Panc1 (cell line): ENCODE measurements at regions not wholly inside any gene's neighbourhood (a gene's known extent, or its start where the extent isn't known, plus 50 kb on each side); places are given as distances from the start of the nearest gene placed in this dataset.

Source experiments
- ATAC-seq: fragments of 200-7000 bp; cut with Tn5 transposase; 2 replicates; pipeline ENCODE4 v1.9.1; 2020; ENCODE audit warnings: mild to moderate bottlenecking, moderate library complexity
- BruUV-seq: library from RNA; stranded (reverse); fragments of 400-500 nt; replicated peaks from 2 replicates; lab custom pipeline; 2021; lab: Mats Ljungman, UMichigan
- CTCF ChIA-PET: fragments of 300-600 bp; sonication (Branson Sonifier 250); formaldehyde crosslinking; loops from one replicate; lab custom pipeline; 2022; ENCODE audit warnings: antibody characterized with exemption; lab: Charles Lee
- POLR2A ChIA-PET: fragments of 300-600 bp; sonication (Branson Sonifier 250); formaldehyde crosslinking; loops from one replicate; lab custom pipeline; 2022; ENCODE audit warnings: antibody characterized with exemption; lab: Charles Lee
- DNase-seq: peaks from one replicate; pipeline ENCODE4 v3.0.0-alpha.2; 2010; ENCODE audit warnings: low read depth, low spot score
- H3K27ac ChIP-seq: 2 replicates; pipeline ENCODE4 v1.5.1; 2011; ENCODE audit warnings: mild to moderate bottlenecking, low read length, inconsistent platforms
- H3K27me3 ChIP-seq: fragments of 200-500 bp; sonication (Bioruptor generic); 2 replicates; pipeline ENCODE4 v1.6.0; 2014; ENCODE audit warnings: low read length, inconsistent platforms; ENCODE audit not compliant: control insufficient read depth, insufficient read depth
- H3K36me3 ChIP-seq: fragments of 200-500 bp; sonication (Bioruptor generic); 2 replicates; pipeline ENCODE4 v1.5.1; 2014; ENCODE audit warnings: inconsistent platforms, mild to moderate bottlenecking, low read length, moderate library complexity; ENCODE audit not compliant: control insufficient read depth, insufficient read depth
- H3K4me1 ChIP-seq: 2 replicates; pipeline ENCODE4 v1.5.1; 2011; ENCODE audit warnings: inconsistent platforms, mild to moderate bottlenecking, low read length, moderate library complexity; ENCODE audit not compliant: control insufficient read depth, insufficient read depth
- H3K4me3 ChIP-seq, 2 experiments: 2 replicates each; pipeline ENCODE4 v1.5.1; 2011 to 2012; ENCODE audit warnings: low read depth in 2 of 2, low read length in 2 of 2, mild to moderate bottlenecking in 2 of 2, inconsistent platforms in 1 of 2, moderate library complexity in 1 of 2
- H3K9me3 ChIP-seq: fragments of 200-500 bp; sonication (Bioruptor generic); 2 replicates; pipeline ENCODE4 v1.5.1; 2014; ENCODE audit warnings: low read depth, mild to moderate bottlenecking, inconsistent platforms, low read length, moderate library complexity; ENCODE audit not compliant: control insufficient read depth, insufficient read depth
- CTCF ChIP-seq: fragments of 450-650 bp; IDR thresholded peaks from 2 replicates; pipeline ENCODE4 v1.5.1; 2017; ENCODE audit warnings: mild to moderate bottlenecking
- POLR2AphosphoS5 ChIP-seq: IDR thresholded peaks from 2 replicates; pipeline ENCODE4 v1.6.1; 2012; ENCODE audit warnings: mild to moderate bottlenecking, low read depth, low read length, moderate library complexity
- REST ChIP-seq, 2 experiments: IDR thresholded peaks; 2 replicates each; pipeline ENCODE4 v1.6.1; 2011 to 2012; ENCODE audit warnings: low read depth in 2 of 2, control low read depth in 1 of 2, low read length in 1 of 2, mild to moderate bottlenecking in 1 of 2, moderate library complexity in 1 of 2; ENCODE audit not compliant: insufficient read depth in 1 of 2
- SIN3A ChIP-seq: IDR thresholded peaks from 2 replicates; pipeline ENCODE4 v1.6.1; 2012; ENCODE audit warnings: low read depth, mild to moderate bottlenecking, low read length, moderate library complexity, borderline replicate concordance; ENCODE audit not compliant: insufficient read depth
- TCF7L2 ChIP-seq: IDR thresholded peaks from 2 replicates; pipeline ENCODE4 v1.6.1; 2011; ENCODE audit warnings: mild to moderate bottlenecking, low read depth, low read length, inconsistent platforms
- in situ Hi-C: cut with HindIII; loops from 2 replicates; pipeline ENCODE4 v1.10.0; 2016; ENCODE audit warnings: low sequenced_read_pairs, low pct_unique_long_range_greater_than_20kb
- intact Hi-C: fragments of 100-400 bp; cut with micrococcal nuclease; formaldehyde crosslinking; loops from one replicate; pipeline ENCODE4 v1.10.0; 2022; ENCODE audit not compliant: unreplicated experiment

GRCh38 chr19:29088761-29089160, 124.2 kb downstream of the UQCRFS1 start:
- intact Hi-C loops (loop anchor here (10.0 kb wide), 1 partner anchor 176 kb away; no protein-coding TSS in a partner anchor), in situ Hi-C loops (no loop called here)
- H3K27me3 ChIP-seq: peaks cover 2% of the 10 kb centered on the region; the same call in 1 of the 2 replicates
- no peak for ATAC-seq
- H3K9me3 ChIP-seq: no peaks in the 10 kb centered on the region
- ChIA-PET CTCF (no interaction called here), POLR2A (no interaction called here)
- no TSS peak for BruUV-seq
- no peaks in the 10 kb centered on the region for H3K4me1 ChIP-seq
- no peak overlapping the region for H3K4me3 ChIP-seq
- TF ChIP-seq TCF7L2 (no peak), CTCF (no peak), POLR2AphosphoS5 (no peak), SIN3A (no peak), REST (IDR thresholded peaks at IDR 0.05; ENCODE audit: insufficient read depth in 1 of 2, low read depth in 2 of 2, low read length in 1 of 2) (no peak)
- no peak for DNase-seq
- no peaks in the 10 kb centered on the region for H3K36me3 ChIP-seq
- H3K27ac ChIP-seq: no peak overlapping the region

- ChIA-PET CTCF (no interaction called here), POLR2A (no interaction called here)
- TF ChIP-seq CTCF: no peak
- TF ChIP-seq TCF7L2: no peak
- in situ Hi-C loops (no loop called here), intact Hi-C loops (loop anchor here (10.0 kb wide), 1 partner anchor 178 kb away; no protein-coding TSS in a partner anchor)
- Histone ChIP-seq H3K4me3 (no peak overlapping the region), H3K27ac (no peak overlapping the region), H3K36me3 (no peaks in the 10 kb centered on the region), H3K9me3 (no peaks in the 10 kb centered on the region), H3K4me1 (no peaks in the 10 kb centered on the region), H3K27me3 (peaks cover 2% of the 10 kb centered on the region; the same call in 1 of the 2 replicates)
- no TSS peak for BruUV-seq
- ATAC-seq (peak; percentile 24; the same call in 1 of the 2 replicates), DNase-seq (no peak)
Observed at GRCh38 chr19:29086646-29087045, 126.3 kb downstream of the UQCRFS1 start.
